Psoas muscle (tissue), 7 donors: ENCODE measurements at regions not wholly inside any gene's neighbourhood (a gene's known extent, or its start where the extent isn't known, plus 50 kb on each side); places are given as distances from the start of the nearest gene placed in this dataset.
"Not testable (repeated sequence)": the region's sequence is repeated elsewhere in the genome, so short reads cannot be mapped to it uniquely, and the experiment has no call there.

Source experiments
- ATAC-seq, 4 donors: fragments of 200-7000 bp; cut with Tn5 transposase; one replicate each; pipeline ENCODE4 v1.9.1; 2020; ENCODE audit warnings: moderate library complexity in 3 of 4, mild to moderate bottlenecking in 2 of 4
- DNase-seq, 2 donors: peaks; one replicate each; pipeline ENCODE4 v3.0.0-alpha.2; 2020
- H3K27ac ChIP-seq: fragments of 200-600 bp; one replicate; pipeline ENCODE4 v1.8.0; 2022
- H3K27me3 ChIP-seq, 3 donors: fragments of 200-600 bp in 1 of 3; one replicate each; pipeline versions ENCODE4 v1.6.1 to v1.8.0; 2013 to 2022; ENCODE audit warnings: low read length in 2 of 3, mild to moderate bottlenecking in 2 of 3, moderate library complexity in 1 of 3; ENCODE audit not compliant: insufficient read depth in 3 of 3
- H3K36me3 ChIP-seq, 2 donors: fragments of 200-600 bp in 1 of 2; one replicate each; pipeline versions ENCODE4 v1.6.1 to v1.8.0; 2013 to 2022; ENCODE audit warnings: low read depth in 1 of 2, mild to moderate bottlenecking in 1 of 2, moderate library complexity in 1 of 2; ENCODE audit not compliant: insufficient read depth in 1 of 2
- H3K4me1 ChIP-seq: fragments of 200-600 bp; one replicate; pipeline ENCODE4 v1.8.0; 2022
- H3K4me3 ChIP-seq: fragments of 200-600 bp; one replicate; pipeline ENCODE4 v1.8.0; 2022; ENCODE audit warnings: mild to moderate bottlenecking
- H3K9me3 ChIP-seq: fragments of 200-600 bp; one replicate; pipeline ENCODE4 v1.8.0; 2022
- WGBS, 3 donors: extraction: QIAGEN DNeasy Blood & Tissue Kit; methylation state at CpG; one replicate each; pipeline versions ENCODE4 v1.1.6 to v1.1.7; 2013; 5-methylcytosine and 5-hydroxymethylcytosine counted together
- intact Hi-C, 2 donors: fragments of 100-400 bp; cut with DNase I; formaldehyde crosslinking; loops; one replicate each; pipeline versions ENCODE4 v1.11.0 to v1.14.2; 2022
- donor health status: healthy with polysubstance abuse.
- donor health status: DM: no; HTN: no; CAD: no; lungs with moderate emphysema.
- donor health status: Bipolar disorder and iron deficiency.
- donor health status: healthy.
- donor health status: DM: yes; HTN: yes; CAD: no.
- donor health status: DM: no; HTN: no; CAD: no.
- donor health status: DM: yes; HTN: yes; CAD: no.

DNA sequence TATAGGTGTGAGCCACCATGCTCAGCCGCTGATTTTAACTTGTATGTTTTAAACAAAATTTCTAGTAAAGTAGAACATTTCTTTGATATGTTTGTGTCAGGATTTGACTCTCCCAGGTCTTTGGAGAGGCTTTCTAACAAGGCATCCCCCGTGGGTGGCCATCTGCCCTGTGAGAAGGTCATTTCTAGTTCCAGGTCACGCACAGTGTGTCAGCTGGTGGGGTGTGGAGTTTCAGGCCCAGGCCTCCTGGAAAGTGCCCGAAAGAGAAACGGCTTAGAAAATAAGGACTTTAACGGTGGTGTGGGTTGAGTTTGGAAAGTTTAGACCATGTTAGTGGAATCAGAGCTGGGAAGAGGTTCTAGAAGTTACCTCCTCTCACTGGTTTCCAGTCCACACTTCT lies 61.0 kb downstream of the SPDYE17 start:
- H3K4me3 ChIP-seq, H3K27me3 ChIP-seq, H3K36me3 ChIP-seq, DNase-seq, intact Hi-C loops, H3K27ac ChIP-seq, H3K9me3 ChIP-seq, H3K4me1 ChIP-seq: not testable (repeated sequence)
- ATAC-seq, result peak; percentile 66 to 89 (median 80)
- WGBS, 3 donors, result 15 to 50% (median 35%) methylated on average over 1 to 2 of the region's 6 CpGs

DNA sequence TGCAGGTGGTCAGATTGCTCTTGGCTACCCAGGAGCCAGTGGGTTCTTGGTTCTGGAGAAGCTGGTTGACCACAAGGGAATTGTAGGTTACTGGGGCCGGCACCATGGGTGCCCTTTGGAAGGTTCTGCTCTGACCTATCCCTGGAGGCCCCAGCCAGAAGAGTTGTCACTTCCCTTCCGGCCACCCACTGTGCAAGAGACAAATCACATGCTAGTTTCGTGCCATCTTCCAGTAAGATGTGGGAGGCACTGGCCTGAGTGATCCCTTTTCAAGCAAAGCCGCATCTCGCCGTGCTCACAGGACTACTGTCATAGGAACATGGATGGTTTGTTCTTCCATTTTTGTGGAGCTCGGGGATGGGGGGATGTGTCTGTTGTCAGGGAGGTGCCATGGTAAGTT lies 62.3 kb downstream of the SPDYE17 start:
- H3K4me1 ChIP-seq, H3K4me3 ChIP-seq, DNase-seq, ATAC-seq, H3K27me3 ChIP-seq, H3K27ac ChIP-seq, intact Hi-C loops, H3K36me3 ChIP-seq, H3K9me3 ChIP-seq: not testable (repeated sequence)
- WGBS, 3 donors, result 89 to 97% (median 94%) methylated on average over 1 to 7 of the region's 7 CpGs

DNA sequence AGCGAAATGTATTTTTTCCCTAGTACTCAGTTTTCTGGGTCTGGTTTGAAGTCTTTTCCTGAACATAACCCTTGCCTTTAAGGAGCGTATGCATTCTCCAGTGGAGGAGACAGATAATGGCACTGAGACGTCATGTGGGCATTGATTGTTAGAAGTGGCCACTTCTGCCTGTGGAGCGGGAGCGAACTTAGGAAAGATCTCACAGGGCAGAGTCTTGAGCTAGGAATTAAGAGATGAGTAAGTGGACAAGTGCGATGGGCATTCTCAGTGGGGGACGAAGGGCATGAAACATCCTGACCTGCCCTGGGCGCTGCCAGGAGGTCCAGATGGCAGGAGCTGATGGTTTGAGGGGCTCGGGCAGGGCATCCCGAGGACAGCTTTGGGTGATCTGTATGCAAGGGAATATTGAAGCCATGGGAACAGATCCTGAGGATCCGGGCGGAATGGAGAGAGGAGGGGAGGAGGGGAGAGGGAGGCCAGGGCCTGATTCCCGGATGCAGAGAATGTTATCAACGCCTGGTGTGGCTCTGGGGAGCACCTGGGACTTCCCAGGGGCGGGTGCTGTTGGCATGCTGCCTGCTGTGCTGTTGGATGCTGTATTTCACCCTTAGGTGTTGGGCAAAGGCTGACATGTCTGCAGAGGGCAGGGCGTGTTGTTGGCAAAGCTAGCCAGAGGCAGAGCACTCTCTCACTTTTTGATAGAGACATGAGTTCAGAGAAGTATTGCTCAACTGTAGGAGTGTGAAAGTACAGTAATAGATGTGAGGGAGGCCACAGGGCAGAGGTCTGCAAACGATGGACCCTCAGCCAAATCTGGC lies 66.2 kb downstream of the SPDYE17 start:
- H3K27ac ChIP-seq, H3K4me1 ChIP-seq, H3K27me3 ChIP-seq, H3K4me3 ChIP-seq, H3K9me3 ChIP-seq, H3K36me3 ChIP-seq, DNase-seq, intact Hi-C loops: not testable (repeated sequence)
- peak in 2 of 4 donors; percentile 34 to 44 for ATAC-seq
- 83 to 86% (median 84%) methylated on average over 3 to 10 of the region's 17 CpGs for WGBS, 3 donors

DNA sequence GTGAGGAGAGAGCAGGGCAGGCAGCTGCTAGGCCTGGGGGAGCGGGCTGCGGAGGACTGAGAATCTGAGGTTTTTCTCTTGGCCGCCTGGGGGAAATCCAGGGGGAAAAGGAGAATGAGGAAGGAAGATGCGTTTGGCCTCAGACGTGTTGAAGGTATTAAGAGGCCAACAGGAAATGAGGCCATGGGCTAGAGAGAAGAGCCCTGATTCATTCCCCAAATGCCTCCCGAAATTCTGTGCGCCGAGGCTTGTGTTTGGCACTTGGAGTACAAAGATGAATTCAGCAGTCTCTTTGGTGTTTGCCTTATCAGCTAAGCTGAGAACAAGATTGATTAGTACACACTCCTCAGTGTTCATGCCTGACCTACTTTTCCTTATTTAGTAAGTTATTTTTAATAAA lies 68.1 kb downstream of the SPDYE17 start:
- H3K36me3 ChIP-seq, H3K4me3 ChIP-seq, DNase-seq, H3K27me3 ChIP-seq, H3K27ac ChIP-seq, H3K4me1 ChIP-seq, H3K9me3 ChIP-seq, intact Hi-C loops: not testable (repeated sequence)
- ATAC-seq, result peak; percentile 28 to 41 (median 32)
- no CpG with 5 or more reads among the region's 8 CpGs for WGBS, 3 donors

DNA sequence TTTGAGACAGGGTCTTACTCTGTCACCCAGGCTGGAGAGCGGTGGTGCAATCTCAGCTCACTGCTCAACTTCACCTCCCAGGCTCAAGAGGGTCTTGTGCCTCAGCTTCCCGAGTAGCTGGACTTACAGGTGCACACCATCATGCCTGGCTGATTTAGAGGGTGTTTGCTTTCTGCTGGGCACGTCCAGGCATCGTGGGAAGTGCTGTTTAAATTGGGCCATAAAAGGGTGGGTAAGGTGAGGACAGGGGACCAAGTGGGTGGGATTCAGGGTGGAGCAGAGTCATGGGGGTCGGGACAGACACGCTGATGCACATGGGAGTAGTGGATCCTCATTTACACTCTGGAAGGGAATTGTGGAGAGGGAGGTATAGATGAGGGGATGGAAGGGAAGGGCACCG lies 69.1 kb downstream of the SPDYE17 start:
- H3K27me3 ChIP-seq, DNase-seq, intact Hi-C loops, ATAC-seq, H3K9me3 ChIP-seq, H3K4me3 ChIP-seq, H3K4me1 ChIP-seq, H3K36me3 ChIP-seq, H3K27ac ChIP-seq: not testable (repeated sequence)
- WGBS, 3 donors, result 71 to 86% (median 78%) methylated on average over 4 to 6 of the region's 7 CpGs

DNA sequence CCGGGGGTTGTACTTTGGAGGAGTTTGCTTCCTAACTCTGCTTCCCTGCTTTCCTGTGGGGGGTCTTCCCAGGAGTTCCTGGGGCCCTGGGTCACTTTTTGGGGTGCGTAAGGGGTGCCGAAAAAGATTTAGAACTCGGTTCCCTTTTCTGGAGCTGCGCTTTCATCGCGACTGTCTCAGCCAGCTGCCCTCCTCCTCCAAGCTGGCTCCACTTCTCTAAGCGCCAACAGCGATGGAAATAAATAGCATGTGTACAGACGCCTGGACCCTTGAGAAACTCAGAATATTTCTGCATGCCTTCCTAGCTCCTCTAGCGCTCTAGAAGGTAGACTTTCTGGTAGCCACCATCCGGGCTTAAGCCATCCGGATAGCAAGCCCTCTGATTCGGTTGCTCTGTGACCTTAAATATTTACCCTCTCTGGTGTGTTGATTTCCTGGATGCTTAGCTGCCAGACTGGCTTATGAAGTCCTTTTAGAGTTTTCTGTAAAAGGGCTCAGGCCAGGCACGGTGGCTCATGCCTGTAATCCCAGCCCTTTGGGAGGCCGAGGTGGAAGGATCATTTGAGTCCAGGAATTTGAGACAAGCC lies 71.7 kb downstream of the SPDYE17 start:
- intact Hi-C loops, H3K4me1 ChIP-seq, H3K27ac ChIP-seq, H3K27me3 ChIP-seq, H3K9me3 ChIP-seq, H3K36me3 ChIP-seq, DNase-seq, H3K4me3 ChIP-seq: not testable (repeated sequence)
- no CpG with 5 or more reads among the region's 16 CpGs for WGBS, 3 donors
- peak in 3 of 4 donors; percentile 30 to 55 (median 46) for ATAC-seq

DNA sequence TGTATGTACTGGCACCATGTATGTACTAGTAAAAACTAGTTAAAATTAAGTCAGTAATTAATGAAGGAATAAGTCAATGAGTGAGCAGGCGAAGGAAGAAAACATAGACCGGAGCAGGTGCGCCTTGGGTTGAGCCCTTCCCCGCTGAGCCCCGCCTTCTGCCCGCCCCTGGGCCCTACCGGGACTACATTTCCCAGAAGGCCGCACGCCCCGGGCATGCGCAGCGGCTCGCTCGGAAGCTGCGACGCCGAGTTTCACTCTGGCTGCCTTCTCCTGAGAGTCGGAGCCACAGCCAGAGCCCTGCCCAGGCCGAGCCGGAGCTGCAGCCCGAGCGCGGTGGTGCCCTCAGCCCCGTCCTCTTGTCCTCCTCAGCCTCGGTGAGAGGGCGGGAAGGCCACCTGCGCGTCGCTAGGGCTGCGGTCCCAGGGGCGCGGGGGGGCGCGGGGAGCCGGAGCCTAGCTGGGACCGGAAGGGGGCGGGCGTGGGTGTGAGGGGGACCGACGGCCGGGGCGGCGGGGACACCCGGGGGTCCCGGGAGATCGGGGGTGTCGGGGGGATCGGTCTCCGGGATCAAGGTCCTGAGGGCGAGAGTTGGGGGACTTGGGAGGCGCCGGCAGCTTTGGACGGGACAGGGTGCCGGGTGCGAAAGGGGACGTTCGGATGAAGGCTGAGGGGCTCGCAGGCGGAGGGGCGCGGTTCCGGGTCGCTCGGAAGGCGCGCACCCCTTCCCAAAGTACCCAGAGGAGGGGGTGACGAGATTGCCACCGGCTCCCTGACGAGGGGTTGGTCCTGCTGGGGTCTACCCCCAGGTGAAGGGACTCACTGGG lies 72.4 kb downstream of the SPDYE17 start:
- WGBS, 3 donors, result 2% methylated on average over 10 of the region's 69 CpGs; no CpG with 5 or more reads in 2 of the 3 donors
- H3K4me3 ChIP-seq, intact Hi-C loops, H3K36me3 ChIP-seq, H3K9me3 ChIP-seq, H3K4me1 ChIP-seq, H3K27me3 ChIP-seq, H3K27ac ChIP-seq, DNase-seq: not testable (repeated sequence)
- peak; percentile 97 to 98 (median 98) for ATAC-seq

DNA sequence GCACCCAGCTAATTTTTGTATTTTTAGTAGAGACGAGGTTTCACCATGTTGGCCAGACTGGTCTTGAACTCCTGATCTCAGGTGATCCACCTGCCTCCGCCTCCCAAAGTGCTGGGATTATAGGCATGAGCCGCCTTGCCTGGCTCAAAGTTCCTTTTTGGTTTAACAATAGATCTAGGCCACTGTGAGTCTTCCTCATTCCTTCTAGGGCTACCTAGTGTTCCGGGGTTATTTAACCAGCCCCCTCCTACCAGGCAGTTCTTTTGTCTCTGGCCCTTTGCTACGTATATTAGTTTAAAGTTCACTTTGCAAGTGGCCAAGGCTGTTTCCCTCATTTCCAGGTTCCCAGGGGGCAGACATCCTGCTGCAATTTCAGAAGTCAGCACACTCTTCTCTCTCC lies 75.6 kb downstream of the SPDYE17 start:
- intact Hi-C loops, H3K27ac ChIP-seq, H3K27me3 ChIP-seq, H3K9me3 ChIP-seq, DNase-seq, H3K4me3 ChIP-seq, H3K36me3 ChIP-seq, ATAC-seq, H3K4me1 ChIP-seq: not testable (repeated sequence)
- WGBS, 3 donors, result 64% methylated on average over 1 of the region's 5 CpGs; no CpG with 5 or more reads in 2 of the 3 donors

DNA sequence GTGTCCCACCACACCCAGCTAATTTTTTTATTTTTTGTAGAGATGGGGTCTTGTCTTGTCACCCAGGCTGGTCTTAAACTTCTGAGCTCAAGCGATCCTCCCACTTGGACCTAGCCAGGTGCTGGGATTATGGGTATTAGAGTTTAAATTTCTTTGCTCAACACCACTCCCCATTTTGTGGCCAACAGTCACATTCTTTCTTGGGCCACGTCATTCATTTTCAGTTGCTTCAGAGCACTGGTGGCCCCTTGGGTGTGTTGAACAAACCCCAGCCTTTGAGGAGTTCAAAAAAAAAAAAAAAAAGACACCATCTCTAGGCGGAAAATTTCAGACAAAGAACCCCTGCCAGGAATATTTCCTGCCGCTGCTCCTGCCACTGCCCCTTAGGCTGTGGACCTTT lies 77.0 kb downstream of the SPDYE17 start:
- ATAC-seq, result peak in 1 of 4 donors; percentile 12
- WGBS, 3 donors, result 50 to 70% (median 67%) methylated on average over 1 of the region's 4 CpGs

DNA sequence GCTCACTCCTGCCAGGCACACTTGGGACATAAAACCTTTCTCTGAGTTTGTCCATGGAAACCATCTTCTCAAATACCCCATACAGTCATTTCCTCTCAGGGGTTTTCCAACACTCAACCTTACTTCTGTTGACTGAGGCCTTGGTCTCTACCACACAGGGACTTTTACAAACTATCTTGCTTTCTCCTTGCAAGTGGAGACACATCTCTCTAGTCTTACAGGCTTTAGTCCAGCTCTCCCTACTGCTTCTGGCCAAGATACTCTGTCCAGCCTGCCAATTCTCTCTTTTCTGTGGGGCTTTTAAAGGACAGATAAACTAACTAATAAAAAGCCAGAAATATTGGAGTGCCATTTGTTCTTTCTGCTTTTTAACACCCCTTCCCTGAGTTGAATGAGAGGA lies 87.6 kb downstream of the SPDYE17 start:
- H3K27ac ChIP-seq, DNase-seq, H3K4me1 ChIP-seq, intact Hi-C loops, H3K27me3 ChIP-seq, ATAC-seq, H3K36me3 ChIP-seq, H3K9me3 ChIP-seq, H3K4me3 ChIP-seq: not testable (repeated sequence)

More for the DNA sequence above, 77.0 kb downstream of the SPDYE17 start:
- H3K4me1 ChIP-seq, H3K36me3 ChIP-seq, intact Hi-C loops, DNase-seq, H3K27ac ChIP-seq, H3K27me3 ChIP-seq, H3K9me3 ChIP-seq, H3K4me3 ChIP-seq: not testable (repeated sequence)
